Liver (tissue), 2 donors: ENCODE measurements at regions not wholly inside any gene's neighbourhood (a gene's known extent, or its start where the extent isn't known, plus 50 kb on each side); places are given as distances from the start of the nearest gene placed in this dataset.

ENCODE experiments used
- CTCF ChIP-seq: fragments of 150-350 bp; IDR thresholded peaks from 2 replicates; pipeline ENCODE4 v1.5.1; 2017; ENCODE audit warnings: improper control_type of control experiment, low read depth, low read length; ENCODE audit not compliant: missing input control
- FOXA1 ChIP-seq: IDR thresholded peaks from 2 replicates; pipeline ENCODE4 v1.6.1; 2016; ENCODE audit warnings: antibody characterized with exemption
- donor health status: healthy.

GRCh38 chr18:23386317-23386716 is 66.8 kb upstream of the RIOK3 start:
- TF ChIP-seq CTCF (no peak), FOXA1 (no peak)
